HEK293T (cell line): ENCODE measurements at regions not wholly inside any gene's neighbourhood (a gene's known extent, or its start where the extent isn't known, plus 50 kb on each side); places are given as distances from the start of the nearest gene placed in this dataset.

Experiments
- CTCF ChIA-PET: fragments of 350-600 bp; formaldehyde crosslinking; extraction: SDS; loops from one replicate; lab custom pipeline; 2021; ENCODE audit warnings: antibody characterized with exemption, inconsistent platforms; lab: Yijun Ruan, JAX
- POLR2A ChIA-PET: fragments of 350-600 bp; formaldehyde crosslinking; extraction: SDS; loops from one replicate; lab custom pipeline; 2020; ENCODE audit warnings: antibody characterized with exemption, inconsistent platforms; lab: Yijun Ruan, JAX
- DNase-seq: peaks from one replicate; pipeline ENCODE4 v3.0.0; 2012; ENCODE audit warnings: mixed read lengths; ENCODE audit errors: extremely low spot score
- ARNT ChIP-seq: fragments of 450-650 bp; IDR thresholded peaks from 2 replicates; pipeline ENCODE4 v1.6.1; 2017; ENCODE audit warnings: mild to moderate bottlenecking
- BHLHE40 ChIP-seq: fragments of 450-650 bp; IDR thresholded peaks from 2 replicates; pipeline ENCODE4 v1.6.1; 2016; ENCODE audit warnings: mild to moderate bottlenecking, moderate library complexity, borderline replicate concordance
- CTBP1 ChIP-seq: fragments of 450-650 bp; IDR thresholded peaks from 2 replicates; pipeline ENCODE4 v1.6.1; 2016; ENCODE audit warnings: borderline replicate concordance
- ELF4 ChIP-seq: fragments of 450-650 bp; IDR thresholded peaks from 2 replicates; pipeline ENCODE4 v1.6.1; 2017; ENCODE audit warnings: antibody characterized with exemption
- FOXA1 ChIP-seq: fragments of 450-650 bp; IDR thresholded peaks from 2 replicates; pipeline ENCODE4 v1.6.1; 2016; ENCODE audit warnings: mild to moderate bottlenecking
- FOXK2 ChIP-seq: fragments of 450-650 bp; IDR thresholded peaks from 2 replicates; pipeline ENCODE4 v1.6.1; 2016; ENCODE audit warnings: mild to moderate bottlenecking
- FOXM1 ChIP-seq: fragments of 450-650 bp; IDR thresholded peaks from 2 replicates; pipeline ENCODE4 v1.6.1; 2017; ENCODE audit warnings: mild to moderate bottlenecking, borderline replicate concordance
- HDGF ChIP-seq: fragments of 450-650 bp; IDR thresholded peaks from 2 replicates; pipeline ENCODE4 v1.6.1; 2017; ENCODE audit warnings: antibody characterized with exemption, borderline replicate concordance
- L3MBTL2 ChIP-seq: fragments of 450-650 bp; conservative IDR thresholded peaks from 2 replicates; pipeline ENCODE4 v1.6.1; 2016; ENCODE audit warnings: mild to moderate bottlenecking
- LEF1 ChIP-seq: fragments of 450-650 bp; IDR thresholded peaks from 2 replicates; pipeline ENCODE4 v1.6.1; 2017; ENCODE audit warnings: mild to moderate bottlenecking, borderline replicate concordance
- NFRKB ChIP-seq: fragments of 450-650 bp; IDR thresholded peaks from 2 replicates; pipeline ENCODE4 v1.6.1; 2016; ENCODE audit warnings: mild to moderate bottlenecking, moderate library complexity
- PKNOX1 ChIP-seq: fragments of 450-650 bp; IDR thresholded peaks from 2 replicates; pipeline ENCODE4 v1.6.1; 2016
- SP1 ChIP-seq: fragments of 450-650 bp; IDR thresholded peaks from 2 replicates; pipeline ENCODE4 v1.6.1; 2017
- SUZ12 ChIP-seq: fragments of 450-650 bp; IDR thresholded peaks from 2 replicates; pipeline ENCODE4 v1.6.1; 2016; ENCODE audit warnings: mild to moderate bottlenecking
- TARDBP ChIP-seq: fragments of 450-650 bp; IDR thresholded peaks from 2 replicates; pipeline ENCODE4 v1.6.1; 2016
- ZNF384 ChIP-seq: fragments of 450-650 bp; IDR thresholded peaks from 2 replicates; pipeline ENCODE4 v1.6.1; 2016

- CTCF ChIA-PET, result interaction anchor here (0.6 kb wide), 1 partner anchor 366 kb away, joined by 3 read pairs; no protein-coding TSS in a partner anchor
- TF ChIP-seq ELF4 (no peak), FOXM1 (no peak), NFRKB (no peak), PKNOX1 (no peak), HDGF (no peak), BHLHE40 (no peak), ARNT (no peak), SP1 (no peak), FOXA1 (no peak), CTBP1 (no peak), ZNF384 (no peak), FOXK2 (no peak), L3MBTL2 (no peak), LEF1 (no peak), TARDBP (no peak), SUZ12 (no peak)
- no peak for DNase-seq
- POLR2A ChIA-PET, result no interaction called here
These were observed 194.0 kb upstream of the POU3F1 start for GRCh38 chr1:38240618-38241017.

GRCh38 chr1:38239258-38239835 is 192.8 kb upstream of the POU3F1 start:
- ChIA-PET CTCF (no interaction called here), POLR2A (no interaction called here)
- TF ChIP-seq NFRKB (no peak), CTBP1 (no peak), ARNT (no peak), SUZ12 (no peak), L3MBTL2 (no peak), SP1 (no peak), FOXM1 (no peak)
- no peak for DNase-seq

- POLR2A ChIA-PET, result no interaction called here
- CTCF ChIA-PET, result no interaction called here
- no peak for DNase-seq
- TF ChIP-seq SP1 (no peak), ARNT (no peak), L3MBTL2 (no peak), FOXK2 (no peak), ZNF384 (no peak), FOXM1 (no peak), NFRKB (no peak), FOXA1 (no peak), BHLHE40 (no peak), SUZ12 (no peak), LEF1 (no peak), TARDBP (no peak), ELF4 (no peak), PKNOX1 (no peak), CTBP1 (no peak), HDGF (no peak)
These were observed 191.7 kb upstream of the POU3F1 start for GRCh38 chr1:38238294-38238693.

- ChIA-PET CTCF (no interaction called here), POLR2A (no interaction called here)
- TF ChIP-seq ZNF384 (no peak), FOXM1 (no peak), LEF1 (no peak), L3MBTL2 (no peak), BHLHE40 (no peak), FOXK2 (no peak), HDGF (no peak), ARNT (no peak), SP1 (no peak), NFRKB (no peak), CTBP1 (no peak), SUZ12 (no peak), ELF4 (no peak)
- DNase-seq, result no peak
These were observed 189.1 kb upstream of the POU3F1 start for GRCh38 chr1:38235705-38236104.

GRCh38 chr1:38231941-38232340 is 185.3 kb upstream of the POU3F1 start:
- ChIA-PET CTCF (no interaction called here), POLR2A (no interaction called here)
- no peak for DNase-seq
- TF ChIP-seq FOXA1 (no peak), SUZ12 (no peak), SP1 (no peak), L3MBTL2 (no peak), CTBP1 (no peak), ZNF384 (no peak), HDGF (no peak), FOXM1 (no peak), NFRKB (no peak), PKNOX1 (no peak), ARNT (no peak), LEF1 (no peak), BHLHE40 (no peak), TARDBP (no peak), FOXK2 (no peak), ELF4 (no peak)

GRCh38 chr1:38228718-38229117 is 182.1 kb upstream of the POU3F1 start:
- ChIA-PET POLR2A (no interaction called here), CTCF (no interaction called here)
- no peak for DNase-seq
- TF ChIP-seq FOXA1 (no peak), SP1 (no peak), FOXM1 (no peak), NFRKB (no peak), SUZ12 (no peak)
